ENCODE measurements at regions not wholly inside any gene's neighbourhood (a gene's known extent, or its start where the extent isn't known, plus 50 kb on each side); places are given as distances from the start of the nearest gene placed in this dataset.
"Not testable (repeated sequence)": the region's sequence is repeated elsewhere in the genome, so short reads cannot be mapped to it uniquely, and the experiment has no call there.

- TF ChIP-seq CTCF (IDR thresholded peaks at IDR 0.05; ENCODE audit: low read depth, low read length), result no peak
- H3K4me3 ChIP-seq (ENCODE audit: low read depth, low read length), result no peak overlapping the region
Measured at GRCh38 chr5:13201022-13201421, 743.5 kb downstream of the DNAH5 start.

GRCh38 chr5:13198226-13198625 is 746.3 kb downstream of the DNAH5 start:
- H3K4me3 ChIP-seq (ENCODE audit: low read depth, low read length), result not testable (repeated sequence)

DNA sequence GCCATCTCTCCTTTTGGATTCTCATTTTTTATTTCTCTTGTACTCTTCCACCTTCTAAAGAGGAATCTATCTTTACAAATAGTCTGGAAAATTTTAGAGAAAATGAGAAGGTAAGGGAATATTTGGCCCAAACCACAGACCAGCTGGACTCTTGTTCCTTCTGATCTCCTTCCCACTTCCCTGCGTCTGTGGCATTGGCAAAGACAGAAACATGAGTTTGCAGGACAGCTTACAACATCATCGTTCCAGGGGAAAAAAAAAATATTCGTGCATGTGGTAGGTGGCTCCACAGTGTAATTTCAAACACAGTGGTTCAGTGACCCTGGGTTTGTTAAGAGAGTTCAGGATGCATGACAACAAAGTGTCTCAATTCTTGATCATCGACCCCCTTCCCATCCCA is 755.0 kb downstream of the DNAH5 start:
- TF ChIP-seq CTCF (IDR thresholded peaks at IDR 0.05; ENCODE audit: low read depth, low read length), result no peak
- H3K4me3 ChIP-seq (ENCODE audit: low read depth, low read length), result no peak overlapping the region

DNA sequence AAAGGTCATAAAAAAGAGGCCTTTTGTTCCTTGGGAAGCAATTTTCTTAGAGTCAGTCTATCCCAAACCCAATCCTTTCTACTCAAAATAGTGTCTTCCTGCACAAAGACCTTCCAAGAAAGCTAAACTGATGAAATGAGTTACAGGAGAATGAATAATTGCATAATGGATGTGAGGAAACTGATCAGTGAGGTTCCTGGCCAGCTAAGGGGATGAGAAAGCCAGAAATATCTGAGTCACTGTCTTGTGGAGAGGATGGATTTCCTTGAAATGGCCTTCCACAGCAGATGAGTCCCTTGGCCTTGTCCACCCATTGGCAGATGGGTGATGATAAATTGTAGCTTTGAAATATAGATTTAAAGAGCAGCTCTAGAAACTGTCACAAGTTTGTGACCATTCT is 756.1 kb downstream of the DNAH5 start:
- H3K4me3 ChIP-seq (ENCODE audit: low read depth, low read length), result no peak overlapping the region
- TF ChIP-seq CTCF (IDR thresholded peaks at IDR 0.05; ENCODE audit: low read depth, low read length), result no peak

DNA sequence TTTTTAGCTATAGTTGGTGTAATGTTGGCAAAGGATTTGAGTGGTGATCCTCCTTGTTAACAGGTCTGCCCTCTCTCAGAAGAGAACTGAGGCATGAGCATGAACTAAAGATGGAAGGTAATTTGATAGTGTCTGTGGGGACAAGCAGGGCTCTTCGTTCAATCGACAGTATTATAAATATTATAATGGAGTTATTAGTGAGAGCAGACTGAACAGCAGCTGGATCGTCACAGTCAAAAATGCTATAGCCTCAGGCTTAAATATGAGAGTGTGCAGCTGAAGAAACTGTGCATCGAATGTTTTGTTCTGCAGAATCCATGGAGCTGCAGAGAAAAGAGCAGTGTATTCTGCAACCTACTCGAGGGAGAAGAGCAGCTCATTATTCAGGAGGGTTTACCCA is 757.3 kb downstream of the DNAH5 start:
- no peak overlapping the region for H3K4me3 ChIP-seq (ENCODE audit: low read depth, low read length)
- TF ChIP-seq CTCF (IDR thresholded peaks at IDR 0.05; ENCODE audit: low read depth, low read length), result no peak

GRCh38 chr5:13186177-13186576 is 758.3 kb downstream of the DNAH5 start:
- TF ChIP-seq CTCF (IDR thresholded peaks at IDR 0.05; ENCODE audit: low read depth, low read length), result no peak
- H3K4me3 ChIP-seq (ENCODE audit: low read depth, low read length), result no peak overlapping the region

GRCh38 chr5:13179407-13180087 is 764.9 kb downstream of the DNAH5 start:
- TF ChIP-seq CTCF (IDR thresholded peaks at IDR 0.05; ENCODE audit: low read depth, low read length), result no peak
- H3K4me3 ChIP-seq (ENCODE audit: low read depth, low read length), result no peak overlapping the region

DNA sequence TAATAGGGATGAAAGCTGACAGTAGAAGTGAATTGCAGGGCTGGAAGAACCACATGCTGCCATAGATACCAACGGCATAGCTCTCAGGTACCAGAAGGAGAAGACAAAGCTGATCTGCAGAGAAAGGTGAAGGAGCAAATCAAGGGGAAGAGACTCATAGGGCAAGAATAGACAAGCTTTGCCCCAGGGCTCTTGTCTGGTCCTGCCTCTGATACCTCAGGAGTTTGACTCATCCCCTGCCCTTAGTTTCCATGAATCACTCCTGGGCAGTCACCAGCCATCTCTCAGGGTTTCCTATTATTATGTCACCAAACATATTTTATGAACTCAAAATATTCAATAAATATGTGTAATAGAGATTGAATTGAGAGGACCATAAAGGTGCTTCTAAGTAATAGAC is 800.9 kb downstream of the DNAH5 start:
- TF ChIP-seq CTCF (IDR thresholded peaks at IDR 0.05; ENCODE audit: low read depth, low read length), result no peak
- H3K4me3 ChIP-seq (ENCODE audit: low read depth, low read length), result no peak overlapping the region
